Caco-2 (cell line): ENCODE measurements at regions not wholly inside any gene's neighbourhood (a gene's known extent, or its start where the extent isn't known, plus 50 kb on each side); places are given as distances from the start of the nearest gene placed in this dataset.

ENCODE experiments used
- BruUV-seq: library from RNA; stranded (reverse); fragments of 400-500 nt; replicated peaks from 2 replicates; lab custom pipeline; 2021; lab: Mats Ljungman, UMichigan
- CTCF ChIA-PET: fragments of 300-600 bp; sonication (Branson Sonifier 250); formaldehyde crosslinking; loops from one replicate; lab custom pipeline; 2022; ENCODE audit warnings: antibody characterized with exemption; lab: Charles Lee
- POLR2A ChIA-PET: fragments of 300-600 bp; sonication (Branson Sonifier 250); formaldehyde crosslinking; loops from one replicate; lab custom pipeline; 2022; ENCODE audit warnings: antibody characterized with exemption; lab: Charles Lee
- DNase-seq, 2 experiments: peaks; one replicate each; pipeline versions ENCODE4 v3.0.0 to v3.0.0-alpha.2; 2020 to 2022
- H3K27me3 ChIP-seq: replicated peaks from 2 replicates; pipeline ENCODE4 v1.6.0; 2011; ENCODE audit warnings: low read length; ENCODE audit not compliant: control insufficient read depth, insufficient read depth
- H3K36me3 ChIP-seq: 2 replicates; pipeline ENCODE4 v1.5.1; 2011; ENCODE audit warnings: low read length; ENCODE audit not compliant: control insufficient read depth, insufficient read depth
- H3K4me1 ChIP-seq: fragments of 250-450 bp; sonication (Bioruptor Pico); 2 replicates; pipeline ENCODE4 v1.5.1; 2020; ENCODE audit warnings: mild to moderate bottlenecking
- H3K4me3 ChIP-seq: 2 replicates; pipeline ENCODE4 v1.5.1; 2011; ENCODE audit warnings: low read depth, mild to moderate bottlenecking, control low read depth, low read length
- H3K9me3 ChIP-seq: fragments of 250-450 bp; sonication (Bioruptor Pico); 2 replicates; pipeline ENCODE4 v1.5.1; 2020; ENCODE audit warnings: mild to moderate bottlenecking, moderate library complexity
- H3K27ac Mint-ChIP-seq: one replicate; pipeline ENCODE4 v1.8.0; 2022; ENCODE audit warnings: mixed read lengths; ENCODE audit not compliant: unreplicated experiment
- H3K27me3 Mint-ChIP-seq: one replicate; pipeline ENCODE4 v1.8.0; 2022; ENCODE audit warnings: mixed read lengths; ENCODE audit not compliant: insufficient read depth, unreplicated experiment
- H3K36me3 Mint-ChIP-seq: one replicate; pipeline ENCODE4 v1.8.0; 2022; ENCODE audit warnings: mild to moderate bottlenecking, mixed read lengths; ENCODE audit not compliant: insufficient read depth, unreplicated experiment
- H3K4me1 Mint-ChIP-seq: one replicate; pipeline ENCODE4 v1.8.0; 2022; ENCODE audit warnings: low read depth, mixed read lengths; ENCODE audit not compliant: unreplicated experiment
- H3K4me3 Mint-ChIP-seq: one replicate; pipeline ENCODE4 v1.8.0; 2022; ENCODE audit warnings: mild to moderate bottlenecking, moderate library complexity, mixed read lengths; ENCODE audit not compliant: unreplicated experiment
- H3K9me3 Mint-ChIP-seq: one replicate; pipeline ENCODE4 v1.8.0; 2022; ENCODE audit warnings: mixed read lengths; ENCODE audit not compliant: unreplicated experiment
- intact Hi-C: fragments of 100-400 bp; cut with micrococcal nuclease; formaldehyde crosslinking; loops from one replicate; pipeline ENCODE4 v1.10.0; 2022; ENCODE audit not compliant: unreplicated experiment
- TF ChIP-seq, protein P1 (sequence below), 2 experiments: fragments of 200-600 bp in 1 of 2; IDR thresholded peaks; 1 replicate in 1 of 2; 2 replicates in 1 of 2; pipeline versions ENCODE4 v1.5.1 to v1.8.0; 2011 to 2022; ENCODE audit warnings: antibody characterized with exemption in 1 of 2, control low read depth in 1 of 2, inconsistent platforms in 1 of 2, low read depth in 1 of 2, low read length in 1 of 2, mild to moderate bottlenecking in 1 of 2, moderate library complexity in 1 of 2; ENCODE audit not compliant: insufficient read depth in 1 of 2, severe bottlenecking in 1 of 2, unreplicated experiment in 1 of 2

DNA sequence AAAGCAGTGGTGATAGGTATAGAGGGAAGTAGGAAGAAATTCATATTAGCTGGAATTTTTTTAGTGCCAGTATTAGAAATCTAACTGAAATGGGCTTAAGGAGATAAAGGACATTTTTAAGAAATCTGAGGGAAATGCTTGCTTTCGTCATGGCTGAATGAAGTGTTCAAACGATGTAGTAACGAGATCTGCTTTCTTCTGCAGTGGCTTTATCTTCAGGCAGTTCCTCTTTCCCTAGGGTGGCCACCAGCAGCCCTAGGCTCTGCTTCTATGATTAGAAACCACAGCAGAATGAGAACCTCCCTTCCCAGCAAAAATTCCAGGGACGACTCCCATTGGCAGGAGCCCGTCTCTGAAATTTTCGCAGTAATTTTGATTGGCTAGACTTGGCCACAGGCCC is 163.9 kb upstream of the FRMD6 start:
- TF ChIP-seq, protein P1, sequence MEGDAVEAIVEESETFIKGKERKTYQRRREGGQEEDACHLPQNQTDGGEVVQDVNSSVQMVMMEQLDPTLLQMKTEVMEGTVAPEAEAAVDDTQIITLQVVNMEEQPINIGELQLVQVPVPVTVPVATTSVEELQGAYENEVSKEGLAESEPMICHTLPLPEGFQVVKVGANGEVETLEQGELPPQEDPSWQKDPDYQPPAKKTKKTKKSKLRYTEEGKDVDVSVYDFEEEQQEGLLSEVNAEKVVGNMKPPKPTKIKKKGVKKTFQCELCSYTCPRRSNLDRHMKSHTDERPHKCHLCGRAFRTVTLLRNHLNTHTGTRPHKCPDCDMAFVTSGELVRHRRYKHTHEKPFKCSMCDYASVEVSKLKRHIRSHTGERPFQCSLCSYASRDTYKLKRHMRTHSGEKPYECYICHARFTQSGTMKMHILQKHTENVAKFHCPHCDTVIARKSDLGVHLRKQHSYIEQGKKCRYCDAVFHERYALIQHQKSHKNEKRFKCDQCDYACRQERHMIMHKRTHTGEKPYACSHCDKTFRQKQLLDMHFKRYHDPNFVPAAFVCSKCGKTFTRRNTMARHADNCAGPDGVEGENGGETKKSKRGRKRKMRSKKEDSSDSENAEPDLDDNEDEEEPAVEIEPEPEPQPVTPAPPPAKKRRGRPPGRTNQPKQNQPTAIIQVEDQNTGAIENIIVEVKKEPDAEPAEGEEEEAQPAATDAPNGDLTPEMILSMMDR (IDR thresholded peaks at IDR 0.05; ENCODE audit: insufficient read depth in 1 of 2, low read depth in 1 of 2, low read length in 1 of 2, severe bottlenecking in 1 of 2, unreplicated experiment in 1 of 2), result no peak
- Mint-ChIP-seq H3K4me3 (no peak overlapping the region), H3K27me3 (no peaks in the 10 kb centered on the region), H3K36me3 (no peaks in the 10 kb centered on the region), H3K27ac (no peak overlapping the region), H3K4me1 (peaks cover 14% of the 10 kb centered on the region), H3K9me3 (peaks cover 10% of the 10 kb centered on the region)
- POLR2A ChIA-PET, result no interaction called here
- intact Hi-C loops, result no loop called here
- Histone ChIP-seq H3K4me1 (peaks cover 10% of the 10 kb centered on the region; the same call in 1 of the 2 replicates), H3K9me3 (no peaks in the 10 kb centered on the region), H3K4me3 (no peak overlapping the region), H3K36me3 (no peaks in the 10 kb centered on the region), H3K27me3 (no peaks in the 10 kb centered on the region)
- no TSS peak for BruUV-seq
- DNase-seq, result no peak
- CTCF ChIA-PET, result no interaction called here

DNA sequence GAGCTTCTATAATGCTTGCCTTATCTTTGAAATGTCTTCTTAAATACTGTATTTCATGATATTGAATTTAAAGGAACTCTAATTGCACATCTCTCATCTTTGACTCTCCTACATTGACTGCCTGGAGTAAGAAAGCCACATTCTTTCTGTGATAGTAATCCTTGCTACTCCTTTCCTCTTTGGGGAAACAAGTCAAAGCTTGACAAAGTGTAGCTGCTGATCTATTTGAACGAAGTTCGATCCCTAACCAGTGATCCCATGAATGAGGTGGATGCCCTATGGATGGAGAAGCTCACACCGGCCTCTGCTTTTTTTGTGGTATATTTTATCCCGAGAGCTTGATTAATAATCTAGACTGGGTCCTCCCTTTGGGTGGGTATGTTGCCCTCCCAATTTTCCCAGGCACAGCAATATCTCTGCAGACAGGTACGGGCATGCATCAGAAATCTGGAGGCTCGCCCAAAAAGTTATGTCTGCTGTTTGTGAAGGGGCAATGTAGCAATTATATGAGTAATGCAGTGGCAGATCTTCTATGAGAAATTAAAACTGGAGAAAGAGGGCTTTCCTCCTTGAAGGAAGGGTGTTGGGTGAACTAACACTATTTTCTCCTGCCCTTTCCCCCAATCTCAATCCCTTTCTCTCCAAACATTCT is 163.0 kb upstream of the FRMD6 start:
- no peaks in the 10 kb centered on the region for H3K27me3 Mint-ChIP-seq
- POLR2A ChIA-PET, result no interaction called here
- H3K9me3 ChIP-seq, result no peaks in the 10 kb centered on the region
- no TSS peak for BruUV-seq
- H3K27me3 ChIP-seq, result no peaks in the 10 kb centered on the region
- no peaks in the 10 kb centered on the region for H3K36me3 ChIP-seq
- H3K27ac Mint-ChIP-seq, result no peak overlapping the region
- TF ChIP-seq, protein P1 (IDR thresholded peaks at IDR 0.05; ENCODE audit: insufficient read depth in 1 of 2, low read depth in 1 of 2, low read length in 1 of 2, severe bottlenecking in 1 of 2, unreplicated experiment in 1 of 2), result no peak
- peaks cover 10% of the 10 kb centered on the region; the same call in 1 of the 2 replicates for H3K4me1 ChIP-seq
- peaks cover 9% of the 10 kb centered on the region for H3K9me3 Mint-ChIP-seq
- intact Hi-C loops, result no loop called here
- no peak overlapping the region for H3K4me3 ChIP-seq
- H3K36me3 Mint-ChIP-seq, result no peaks in the 10 kb centered on the region
- CTCF ChIA-PET, result no interaction called here
- no peak overlapping the region for H3K4me3 Mint-ChIP-seq
- DNase-seq, result no peak
- peaks cover 14% of the 10 kb centered on the region for H3K4me1 Mint-ChIP-seq

DNA sequence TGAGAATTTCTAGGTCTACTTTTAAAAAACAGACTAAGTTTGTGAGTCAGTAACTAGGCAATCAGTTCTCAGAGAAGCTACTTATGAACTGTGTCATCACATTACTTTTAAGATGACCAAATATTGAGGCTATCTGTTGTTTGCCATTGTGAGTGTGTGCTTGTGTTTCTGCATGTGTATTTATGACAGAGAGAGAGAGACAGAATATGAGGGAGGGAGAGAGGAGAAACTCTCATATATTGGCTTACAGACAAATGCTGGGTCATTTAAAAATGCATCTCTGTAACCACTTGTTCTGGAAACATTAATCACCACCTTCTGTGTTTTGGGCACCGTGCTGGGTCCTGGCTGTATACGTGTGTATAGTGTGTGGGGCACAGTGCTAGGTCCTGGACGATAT is 161.5 kb upstream of the FRMD6 start:
- no peaks in the 10 kb centered on the region for H3K9me3 ChIP-seq
- no peaks in the 10 kb centered on the region for H3K27me3 ChIP-seq
- TF ChIP-seq, protein P1 (IDR thresholded peaks at IDR 0.05; ENCODE audit: insufficient read depth in 1 of 2, low read depth in 1 of 2, low read length in 1 of 2, severe bottlenecking in 1 of 2, unreplicated experiment in 1 of 2), result no peak
- POLR2A ChIA-PET, result no interaction called here
- Mint-ChIP-seq H3K9me3 (peaks cover 17% of the 10 kb centered on the region), H3K4me1 (peaks cover 14% of the 10 kb centered on the region), H3K27me3 (no peaks in the 10 kb centered on the region), H3K27ac (no peak overlapping the region), H3K36me3 (no peaks in the 10 kb centered on the region), H3K4me3 (no peak overlapping the region)
- peaks cover 10% of the 10 kb centered on the region; the same call in 1 of the 2 replicates for H3K4me1 ChIP-seq
- no TSS peak for BruUV-seq
- CTCF ChIA-PET, result no interaction called here
- H3K4me3 ChIP-seq, result no peak overlapping the region
- no peak for DNase-seq
- H3K36me3 ChIP-seq, result no peaks in the 10 kb centered on the region
- intact Hi-C loops, result no loop called here
